Caki2 (cell line): ENCODE measurements at regions not wholly inside any gene's neighbourhood (a gene's known extent, or its start where the extent isn't known, plus 50 kb on each side); places are given as distances from the start of the nearest gene placed in this dataset.
A peak's percentile ranks its signal among the peaks of the same experiment; 100 is the strongest.
"Not testable (repeated sequence)": the region's sequence is repeated elsewhere in the genome, so short reads cannot be mapped to it uniquely, and the experiment has no call there.

Experiments
- DNase-seq: peaks from one replicate; pipeline ENCODE4 v3.0.0-alpha.2; 2015; ENCODE audit warnings: low read depth
- in situ Hi-C: cut with HindIII; loops from 2 replicates; pipeline ENCODE4 v1.10.0; 2016; ENCODE audit warnings: low sequenced_read_pairs, low pct_unique_long_range_greater_than_20kb, mixed read lengths

- in situ Hi-C loops: no loop called here
- DNase-seq: no peak
Observed at GRCh38 chr1:81738875-81739274, 61.9 kb upstream of the ADGRL2 start.

DNA sequence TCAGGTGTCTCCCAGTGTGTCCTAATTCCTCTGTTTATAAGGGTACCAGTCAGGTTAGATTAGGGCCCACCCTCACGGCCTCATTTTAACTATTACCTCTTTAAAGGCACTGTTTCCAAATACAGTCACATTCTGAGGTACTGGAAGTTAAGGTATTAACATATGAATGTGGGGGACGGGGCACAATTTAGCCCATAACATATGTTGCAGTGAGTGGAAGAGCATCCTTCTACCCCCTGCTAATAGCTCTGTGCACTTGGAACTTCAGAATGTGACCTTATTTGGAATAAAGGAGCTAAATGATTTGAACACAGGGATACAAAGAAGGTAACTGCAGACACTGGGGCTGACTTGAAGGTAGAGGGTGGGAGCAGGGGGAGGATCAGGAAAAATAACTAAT, 67.3 kb upstream of the ADGRL2 start:
- DNase-seq: no peak
- in situ Hi-C loops: no loop called here

DNA sequence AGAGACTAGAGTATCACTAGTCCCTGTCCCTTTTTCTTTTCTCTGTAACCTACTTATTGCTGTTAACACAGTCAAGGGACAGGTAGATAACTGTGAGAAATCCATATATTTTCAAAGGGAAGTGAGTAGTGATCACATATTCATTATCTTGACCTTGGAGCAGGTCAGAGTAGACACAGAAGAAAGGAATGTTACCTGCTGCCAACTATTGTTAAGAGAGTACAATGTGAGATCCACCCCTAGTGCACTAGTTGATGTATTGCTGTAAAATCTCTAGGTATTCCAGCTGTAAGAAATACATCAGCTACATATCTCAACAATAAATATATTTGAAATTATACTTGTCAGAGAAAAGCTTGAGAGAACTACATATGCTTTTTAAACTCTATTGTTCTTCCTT, 68.7 kb upstream of the ADGRL2 start:
- DNase-seq: peak; percentile 30
- in situ Hi-C loops: no loop called here

- in situ Hi-C loops: no loop called here
- no peak for DNase-seq
Observed at GRCh38 chr1:81730881-81731280, 69.9 kb upstream of the ADGRL2 start.

DNA sequence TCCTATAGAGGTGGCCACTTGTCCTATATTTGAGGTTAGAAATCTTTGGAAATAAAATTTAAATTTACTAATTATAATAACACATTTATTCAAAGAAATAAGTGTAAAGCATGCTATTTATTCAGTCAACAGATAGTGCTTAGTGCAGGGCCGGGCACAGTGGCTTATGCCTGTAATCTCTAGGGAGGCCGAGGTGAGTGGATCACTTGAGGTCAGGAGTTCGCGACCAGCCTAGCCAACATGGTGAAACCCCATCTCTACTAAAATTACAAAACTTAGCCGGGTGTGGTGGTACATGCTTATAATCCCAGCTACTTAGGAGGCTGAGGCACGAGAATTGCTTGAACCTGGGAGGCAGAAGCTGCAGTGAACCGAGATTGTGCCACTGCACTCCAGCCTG, 70.4 kb upstream of the ADGRL2 start:
- in situ Hi-C loops, DNase-seq: not testable (repeated sequence)

DNA sequence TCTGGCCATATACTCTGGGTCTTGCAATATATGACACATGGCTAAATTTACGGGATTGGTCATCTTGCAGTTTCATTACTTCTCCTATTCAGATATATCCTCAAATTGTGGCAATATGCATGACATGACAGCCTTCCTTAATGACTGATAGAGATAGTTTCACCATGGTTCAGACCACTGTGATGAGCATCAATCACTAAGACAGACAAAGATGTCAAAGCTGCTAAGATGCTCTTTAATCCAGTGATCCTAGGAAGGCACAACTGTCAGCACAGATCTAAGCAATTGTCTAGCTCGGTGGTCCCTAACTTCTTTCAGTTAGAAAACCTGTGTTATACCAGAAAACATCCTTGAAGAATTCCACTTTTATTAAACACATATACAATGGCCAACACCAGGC, 70.9 kb upstream of the ADGRL2 start:
- in situ Hi-C loops: no loop called here
- DNase-seq: no peak

DNA sequence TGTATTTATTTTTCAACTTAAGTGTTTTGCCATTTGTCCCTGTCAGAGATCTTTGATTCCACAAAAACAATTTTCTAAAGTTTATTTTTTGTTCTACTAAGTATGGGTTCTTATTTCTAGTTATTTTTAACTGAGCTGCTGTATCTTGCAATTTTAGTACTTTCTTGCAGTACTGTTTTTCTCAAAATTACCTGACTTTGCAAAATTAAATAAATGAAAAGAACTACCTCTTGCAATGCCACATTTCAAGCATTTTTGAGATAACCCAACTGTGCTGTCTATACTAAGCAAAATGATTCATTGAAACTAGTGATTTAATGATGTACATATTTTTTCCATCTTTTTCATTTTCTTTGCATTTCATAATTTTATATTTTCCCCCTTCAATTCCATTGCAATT, 71.5 kb upstream of the ADGRL2 start:
- no peak for DNase-seq
- in situ Hi-C loops: no loop called here

GRCh38 chr1:81725823-81726222, 74.9 kb upstream of the ADGRL2 start:
- DNase-seq: no peak
- in situ Hi-C loops: no loop called here

GRCh38 chr1:81722631-81723328, 78.0 kb upstream of the ADGRL2 start:
- DNase-seq, in situ Hi-C loops: not testable (repeated sequence)

DNA sequence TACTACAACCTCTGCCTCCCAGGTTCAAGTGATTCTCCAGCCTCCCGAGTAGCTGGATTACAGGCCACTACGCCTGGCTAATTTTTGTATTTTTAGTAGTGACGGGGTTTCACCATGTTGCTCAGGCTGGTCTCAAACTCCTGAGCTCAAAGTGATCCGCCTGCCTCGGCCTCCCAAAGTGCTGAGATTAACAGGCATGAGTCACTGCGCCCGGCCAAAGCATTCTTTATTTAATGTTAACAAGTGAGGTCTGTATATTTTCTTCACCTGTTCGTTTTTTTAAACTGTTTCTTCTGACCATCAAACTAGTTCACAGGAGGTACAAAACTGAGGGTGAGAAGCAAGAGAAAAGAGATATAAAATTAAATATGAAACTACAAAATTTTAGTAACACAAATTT, 80.5 kb upstream of the ADGRL2 start:
- in situ Hi-C loops: not testable (repeated sequence)

DNA sequence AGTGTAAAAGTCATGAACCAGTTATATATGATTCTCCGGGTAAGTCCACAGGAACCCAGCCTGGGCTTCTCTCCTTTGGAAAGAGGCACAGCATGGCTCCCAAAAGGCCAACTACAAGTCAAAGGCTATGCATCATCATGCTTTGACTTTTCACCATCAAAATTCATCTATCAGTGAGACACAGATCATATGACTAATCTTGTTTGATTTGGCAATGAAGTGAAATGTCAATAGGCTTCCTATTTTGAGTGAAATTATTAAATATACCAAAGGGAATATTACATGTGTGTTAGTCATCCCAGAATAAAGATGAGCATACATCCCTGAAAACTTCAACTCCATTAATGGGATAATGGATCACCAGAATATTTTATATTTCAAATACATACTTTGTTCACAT, 83.5 kb upstream of the ADGRL2 start:
- in situ Hi-C loops: no loop called here

More for the DNA sequence above, 80.5 kb upstream of the ADGRL2 start:
- not testable (repeated sequence) for DNase-seq

DNA sequence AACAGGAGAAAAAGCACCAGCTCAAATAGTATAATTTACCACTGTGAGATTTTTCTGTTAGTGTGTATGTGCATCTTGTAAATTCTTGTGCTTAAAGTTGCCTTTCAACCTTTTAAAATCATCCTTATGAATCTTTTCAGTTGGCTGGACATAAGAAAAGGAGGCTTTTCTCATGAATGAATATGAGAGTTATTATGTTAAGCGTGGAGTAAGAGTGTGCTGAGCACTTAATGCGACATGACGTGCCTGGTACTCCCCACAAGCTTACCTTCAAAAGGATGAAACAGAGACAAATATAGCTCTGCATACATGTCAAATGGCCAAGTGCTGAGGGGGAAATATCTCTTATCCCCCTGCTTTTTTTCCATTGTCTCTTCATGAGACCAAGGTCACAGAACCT, 85.3 kb upstream of the ADGRL2 start:
- no peak for DNase-seq
- in situ Hi-C loops: no loop called here

More for the DNA sequence above, 83.5 kb upstream of the ADGRL2 start:
- DNase-seq: no peak

DNA sequence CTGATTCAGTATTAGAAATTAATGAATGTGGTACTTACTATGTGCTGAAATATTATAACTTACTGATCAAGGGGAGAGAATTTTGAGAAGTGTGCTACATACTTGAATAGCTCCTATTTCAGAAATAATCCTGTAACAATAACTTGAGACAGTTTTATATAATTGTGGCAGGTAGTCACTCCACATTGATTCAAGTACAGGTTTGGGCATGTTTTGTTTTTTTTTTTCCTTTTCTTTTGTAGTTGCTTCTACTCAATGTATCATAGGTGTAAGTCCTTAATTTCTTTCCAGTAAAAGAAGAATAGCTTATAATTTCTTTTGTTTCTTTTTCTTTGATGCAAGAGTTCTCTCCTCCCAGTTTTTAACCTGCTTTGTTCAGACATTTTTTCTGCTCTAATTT, 86.1 kb upstream of the ADGRL2 start:
- no peak for DNase-seq
- in situ Hi-C loops: no loop called here

- no peak for DNase-seq
- in situ Hi-C loops: no loop called here
Observed at GRCh38 chr1:81712425-81712824, 88.3 kb upstream of the ADGRL2 start.

DNA sequence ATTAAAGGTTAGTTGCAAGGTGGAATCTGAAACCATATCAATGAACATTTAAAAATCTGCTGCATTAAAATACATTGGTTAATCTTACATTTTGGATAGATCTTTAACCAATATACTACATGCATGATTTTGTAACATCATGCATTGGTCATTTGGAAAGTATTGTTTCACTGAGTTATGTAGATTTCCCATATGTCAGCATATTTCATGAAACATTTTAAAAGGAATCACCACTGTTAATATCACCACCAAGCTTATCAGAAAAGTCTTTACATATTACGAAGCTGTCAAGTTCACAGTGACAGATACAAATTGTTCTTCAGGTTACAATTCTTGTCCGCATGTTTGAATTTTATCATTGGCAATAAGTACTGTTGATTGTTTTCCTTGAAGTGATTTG, 89.9 kb upstream of the ADGRL2 start:
- in situ Hi-C loops: no loop called here
- no peak for DNase-seq

DNA sequence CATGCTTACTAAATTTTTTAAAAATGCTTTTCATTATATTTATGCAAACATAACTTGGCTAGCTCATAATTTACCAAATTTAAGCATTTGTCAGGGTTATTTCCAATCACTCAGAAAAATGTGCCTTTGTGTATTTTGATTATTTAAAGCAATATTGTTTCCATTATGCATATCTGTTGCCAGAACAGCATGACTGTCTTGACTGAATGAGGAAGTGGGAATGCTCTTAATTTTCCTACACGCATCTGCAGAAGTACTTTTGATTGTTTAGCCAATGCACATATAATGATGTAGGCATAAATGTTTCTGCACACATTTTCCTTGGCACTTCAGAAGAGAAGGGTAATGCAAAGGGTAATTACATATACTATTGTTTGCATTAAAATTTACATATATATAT, 92.5 kb upstream of the ADGRL2 start:
- in situ Hi-C loops: no loop called here

DNA sequence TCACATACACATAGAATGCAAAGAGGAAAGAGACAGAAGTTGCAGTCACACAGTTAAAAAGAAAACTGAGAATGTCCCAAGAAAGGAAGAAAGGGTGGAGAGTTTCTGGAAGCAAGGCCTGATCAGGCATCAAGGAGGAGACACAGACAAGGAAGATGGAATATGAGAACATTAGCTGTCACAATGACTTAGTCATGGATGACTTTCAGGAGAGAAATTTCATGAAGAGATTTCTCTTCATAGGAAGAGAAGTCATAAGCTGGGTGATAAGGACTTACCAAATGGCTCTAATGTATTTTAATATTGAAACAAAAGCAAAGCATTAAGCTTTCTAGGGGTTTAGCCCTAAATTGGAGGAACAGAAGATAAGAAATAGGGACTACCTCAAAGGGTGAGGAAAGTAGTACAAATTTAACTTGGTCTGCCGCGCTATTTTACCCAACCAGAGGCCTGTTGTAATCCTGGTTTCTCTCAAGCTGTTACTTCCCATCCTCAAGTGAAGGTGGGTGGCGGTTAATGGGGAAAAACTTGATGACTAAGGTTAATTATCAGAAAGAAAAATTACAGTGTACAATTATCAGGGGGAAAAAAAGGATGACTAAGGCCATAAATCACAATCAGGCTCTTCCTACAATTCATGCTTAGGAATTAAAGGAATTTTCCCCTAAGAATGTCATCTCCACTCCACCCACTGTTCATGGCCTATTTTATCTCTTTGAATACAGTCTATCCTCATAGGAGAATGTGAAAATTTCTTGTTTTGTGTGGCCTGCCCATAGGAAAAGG, 93.9 kb upstream of the ADGRL2 start:
- in situ Hi-C loops: no loop called here
- DNase-seq: peak; percentile 30

More for the DNA sequence above, 92.5 kb upstream of the ADGRL2 start:
- DNase-seq: no peak

DNA sequence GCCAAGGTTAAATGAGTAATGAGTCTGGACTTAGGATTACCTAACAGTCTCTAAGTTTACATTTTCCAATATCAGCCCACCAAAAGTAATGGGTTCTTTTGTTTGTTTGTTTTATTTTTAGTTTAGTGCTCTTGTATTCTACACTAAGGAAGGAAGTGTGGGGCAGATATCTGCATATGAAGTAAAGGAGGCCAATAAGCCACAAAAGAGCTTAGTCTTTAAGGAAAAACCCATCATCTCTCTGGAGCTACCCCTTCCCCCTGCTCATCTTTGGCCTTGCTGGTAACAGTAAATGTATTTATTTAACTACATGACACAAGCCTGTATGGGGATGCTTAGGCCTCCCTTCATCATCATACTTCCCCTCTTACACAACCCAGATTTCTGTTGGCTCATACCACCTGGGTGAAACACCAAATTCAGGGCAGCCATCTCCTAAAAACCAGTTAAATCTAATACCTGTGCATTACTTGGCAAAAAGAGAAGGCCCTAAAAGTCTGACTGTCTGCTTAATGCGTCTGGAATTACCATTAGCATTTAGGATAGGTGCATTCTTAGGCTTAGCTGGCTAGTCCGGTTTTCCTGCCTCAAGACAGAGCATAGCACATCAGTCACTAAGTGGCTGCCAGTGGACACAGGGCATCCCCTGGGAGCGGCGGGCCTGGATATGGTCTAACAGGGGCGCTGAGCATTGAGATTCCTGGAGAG, 96.8 kb upstream of the ADGRL2 start:
- DNase-seq: no peak
- in situ Hi-C loops: no loop called here

DNA sequence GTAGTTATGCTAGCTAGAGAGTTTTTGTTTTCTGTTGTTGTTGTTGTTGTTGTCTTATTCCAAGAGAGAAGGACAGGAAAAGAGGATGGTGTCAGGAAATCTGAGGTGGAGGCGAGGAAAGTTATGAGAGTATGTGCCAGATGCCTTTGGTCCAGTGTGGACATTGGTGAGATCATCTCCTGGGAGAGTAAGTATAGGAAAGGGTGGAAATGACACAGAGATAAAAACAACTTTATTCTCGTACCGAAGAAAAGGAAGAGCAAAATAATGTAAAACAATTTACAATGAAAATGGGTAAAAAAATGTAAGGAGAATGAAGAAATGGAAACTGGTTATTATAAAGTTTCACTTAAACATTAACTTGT, 97.4 kb upstream of the ADGRL2 start:
- DNase-seq: peak; percentile 2
- in situ Hi-C loops: no loop called here
